RPMI8226 (cell line): ENCODE measurements at regions not wholly inside any gene's neighbourhood (a gene's known extent, or its start where the extent isn't known, plus 50 kb on each side); places are given as distances from the start of the nearest gene placed in this dataset.

Experiments used
- DNase-seq: peaks from one replicate; pipeline ENCODE4 v3.0.0-alpha.2; 2015

- no peak for DNase-seq
Measured at GRCh38 chr11:82676483-82677094, 57.1 kb downstream of the FAM181B start.

GRCh38 chr11:82675838-82676237 is 57.8 kb downstream of the FAM181B start:
- peak; percentile 17 for DNase-seq

GRCh38 chr11:82673631-82674030 is 60.0 kb downstream of the FAM181B start:
- no peak for DNase-seq

GRCh38 chr11:82671451-82671850 is 62.2 kb downstream of the FAM181B start:
- no peak for DNase-seq

- DNase-seq, result peak; percentile 6
Measured at GRCh38 chr11:82663535-82663934, 70.1 kb downstream of the FAM181B start.

GRCh38 chr11:82653752-82654151 is 79.9 kb downstream of the FAM181B start:
- no peak for DNase-seq

GRCh38 chr11:82639251-82639650 is 94.4 kb downstream of the FAM181B start:
- DNase-seq, result no peak

- DNase-seq, result no peak
Measured at GRCh38 chr11:82636615-82637014, 97.0 kb downstream of the FAM181B start.

GRCh38 chr11:82634091-82634490 is 99.6 kb downstream of the FAM181B start:
- DNase-seq, result no peak

- DNase-seq, result no peak
Measured at GRCh38 chr11:82631722-82632630, 101.7 kb downstream of the FAM181B start.

- DNase-seq, result no peak
Measured at GRCh38 chr11:82610671-82611070, 123.0 kb downstream of the FAM181B start.

GRCh38 chr11:82606738-82607137 is 126.9 kb downstream of the FAM181B start:
- DNase-seq, result no peak

- no peak for DNase-seq
Measured at GRCh38 chr11:82601711-82602110, 132.0 kb downstream of the FAM181B start.

- DNase-seq, result no peak
Measured at GRCh38 chr11:82599836-82600235, 133.8 kb downstream of the FAM181B start.

GRCh38 chr11:82586581-82586980 is 147.1 kb downstream of the FAM181B start:
- DNase-seq, result no peak

GRCh38 chr11:82577246-82577645 is 156.4 kb downstream of the FAM181B start:
- no peak for DNase-seq

- DNase-seq, result no peak
Measured at GRCh38 chr11:82560836-82561235, 172.8 kb downstream of the FAM181B start.

- DNase-seq, result no peak
Measured at GRCh38 chr11:82559609-82560008, 174.1 kb downstream of the FAM181B start.

- peak; percentile 86 for DNase-seq
Measured at GRCh38 chr11:82557274-82557673, 176.4 kb downstream of the FAM181B start.

- no peak for DNase-seq
Measured at GRCh38 chr11:82556210-82556609, 177.5 kb downstream of the FAM181B start.

GRCh38 chr11:82546661-82547557 is 186.8 kb downstream of the FAM181B start:
- DNase-seq, result no peak

- no peak for DNase-seq
Measured at GRCh38 chr11:82539669-82540068, 194.0 kb downstream of the FAM181B start.

GRCh38 chr11:82536706-82537105 is 197.0 kb downstream of the FAM181B start:
- no peak for DNase-seq
